Tibial nerve (tissue), 4 donors: ENCODE measurements at regions not wholly inside any gene's neighbourhood (a gene's known extent, or its start where the extent isn't known, plus 50 kb on each side); places are given as distances from the start of the nearest gene placed in this dataset.

Source experiments
- EP300 ChIP-seq, 2 donors: sonication (generic); formaldehyde crosslinking; IDR thresholded peaks; one replicate each; pipeline ENCODE4 v1.6.1; 2017; ENCODE audit warnings: antibody characterized with exemption in 2 of 2, mild to moderate bottlenecking in 1 of 2
- POLR2A ChIP-seq, 2 donors: fragments of 450-650 bp; IDR thresholded peaks; one replicate each; pipeline ENCODE4 v1.6.1; 2017; ENCODE audit warnings: antibody characterized with exemption in 2 of 2, mild to moderate bottlenecking in 2 of 2, moderate library complexity in 2 of 2
- TF ChIP-seq, protein P1 (sequence below), 5 experiments: fragments of 200-600 bp in 3 of 5; fragments of 450-650 bp in 2 of 5; sonication (generic) in 3 of 5; IDR thresholded peaks; one replicate each; pipeline ENCODE4 v1.5.1; 2016 to 2019; ENCODE audit warnings: antibody characterized with exemption in 5 of 5, mild to moderate bottlenecking in 3 of 5, moderate library complexity in 2 of 5

GRCh38 chrX:112536544-112536943 is 143.2 kb downstream of the LHFPL1 start:
- TF ChIP-seq, protein P1, sequence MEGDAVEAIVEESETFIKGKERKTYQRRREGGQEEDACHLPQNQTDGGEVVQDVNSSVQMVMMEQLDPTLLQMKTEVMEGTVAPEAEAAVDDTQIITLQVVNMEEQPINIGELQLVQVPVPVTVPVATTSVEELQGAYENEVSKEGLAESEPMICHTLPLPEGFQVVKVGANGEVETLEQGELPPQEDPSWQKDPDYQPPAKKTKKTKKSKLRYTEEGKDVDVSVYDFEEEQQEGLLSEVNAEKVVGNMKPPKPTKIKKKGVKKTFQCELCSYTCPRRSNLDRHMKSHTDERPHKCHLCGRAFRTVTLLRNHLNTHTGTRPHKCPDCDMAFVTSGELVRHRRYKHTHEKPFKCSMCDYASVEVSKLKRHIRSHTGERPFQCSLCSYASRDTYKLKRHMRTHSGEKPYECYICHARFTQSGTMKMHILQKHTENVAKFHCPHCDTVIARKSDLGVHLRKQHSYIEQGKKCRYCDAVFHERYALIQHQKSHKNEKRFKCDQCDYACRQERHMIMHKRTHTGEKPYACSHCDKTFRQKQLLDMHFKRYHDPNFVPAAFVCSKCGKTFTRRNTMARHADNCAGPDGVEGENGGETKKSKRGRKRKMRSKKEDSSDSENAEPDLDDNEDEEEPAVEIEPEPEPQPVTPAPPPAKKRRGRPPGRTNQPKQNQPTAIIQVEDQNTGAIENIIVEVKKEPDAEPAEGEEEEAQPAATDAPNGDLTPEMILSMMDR (IDR thresholded peaks at IDR 0.05), result no peak
- no peak for TF ChIP-seq POLR2A (IDR thresholded peaks at IDR 0.05)
- no peak for TF ChIP-seq EP300 (IDR thresholded peaks at IDR 0.05)
